Transverse colon (tissue), 4 donors: ENCODE measurements at regions not wholly inside any gene's neighbourhood (a gene's known extent, or its start where the extent isn't known, plus 50 kb on each side); places are given as distances from the start of the nearest gene placed in this dataset.

Source experiments
- EP300 ChIP-seq: sonication (generic); formaldehyde crosslinking; IDR thresholded peaks from one replicate; pipeline ENCODE4 v1.6.1; 2017; ENCODE audit warnings: antibody characterized with exemption, low read depth
- POLR2A ChIP-seq: fragments of 450-650 bp; IDR thresholded peaks from one replicate; pipeline ENCODE4 v1.6.1; 2016; ENCODE audit warnings: antibody characterized with exemption, mild to moderate bottlenecking, moderate library complexity
- POLR2AphosphoS5 ChIP-seq, 3 donors: sonication (generic); formaldehyde crosslinking; IDR thresholded peaks; one replicate each; pipeline ENCODE4 v1.6.1; 2016; ENCODE audit warnings: antibody characterized with exemption in 3 of 3
- TF ChIP-seq, protein P1 (sequence below), 5 experiments: fragments of 200-600 bp in 3 of 5; fragments of 450-650 bp in 2 of 5; sonication (generic) in 3 of 5; IDR thresholded peaks; 1 replicate in 2 of 5; 2 replicates in 3 of 5; pipeline ENCODE4 v1.5.1; 2016 to 2017; ENCODE audit warnings: antibody characterized with exemption in 5 of 5, inconsistent platforms in 3 of 5, mild to moderate bottlenecking in 2 of 5, moderate library complexity in 1 of 5

DNA sequence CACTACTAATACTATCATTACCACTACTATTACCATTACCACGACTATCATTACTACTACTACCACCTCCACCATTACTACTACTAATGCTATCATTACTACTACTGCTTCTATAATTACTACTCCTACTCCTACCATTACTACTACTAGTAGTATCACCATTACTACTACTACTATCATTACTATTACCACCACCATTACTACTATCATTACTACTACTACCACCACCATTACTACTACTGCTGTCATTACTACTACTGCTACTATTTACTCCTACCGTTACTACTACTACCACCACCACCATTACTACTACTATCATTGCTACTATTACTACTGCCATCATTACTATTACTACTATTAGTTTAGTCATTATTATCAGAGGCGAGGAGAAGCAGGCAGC is 140.9 kb upstream of the KCNJ15 start:
- TF ChIP-seq POLR2A (no peak), EP300 (no peak), POLR2AphosphoS5 (IDR thresholded peaks at IDR 0.05) (no peak)
- TF ChIP-seq, protein P1, sequence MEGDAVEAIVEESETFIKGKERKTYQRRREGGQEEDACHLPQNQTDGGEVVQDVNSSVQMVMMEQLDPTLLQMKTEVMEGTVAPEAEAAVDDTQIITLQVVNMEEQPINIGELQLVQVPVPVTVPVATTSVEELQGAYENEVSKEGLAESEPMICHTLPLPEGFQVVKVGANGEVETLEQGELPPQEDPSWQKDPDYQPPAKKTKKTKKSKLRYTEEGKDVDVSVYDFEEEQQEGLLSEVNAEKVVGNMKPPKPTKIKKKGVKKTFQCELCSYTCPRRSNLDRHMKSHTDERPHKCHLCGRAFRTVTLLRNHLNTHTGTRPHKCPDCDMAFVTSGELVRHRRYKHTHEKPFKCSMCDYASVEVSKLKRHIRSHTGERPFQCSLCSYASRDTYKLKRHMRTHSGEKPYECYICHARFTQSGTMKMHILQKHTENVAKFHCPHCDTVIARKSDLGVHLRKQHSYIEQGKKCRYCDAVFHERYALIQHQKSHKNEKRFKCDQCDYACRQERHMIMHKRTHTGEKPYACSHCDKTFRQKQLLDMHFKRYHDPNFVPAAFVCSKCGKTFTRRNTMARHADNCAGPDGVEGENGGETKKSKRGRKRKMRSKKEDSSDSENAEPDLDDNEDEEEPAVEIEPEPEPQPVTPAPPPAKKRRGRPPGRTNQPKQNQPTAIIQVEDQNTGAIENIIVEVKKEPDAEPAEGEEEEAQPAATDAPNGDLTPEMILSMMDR (IDR thresholded peaks at IDR 0.05), result no peak
